ENCODE measurements at regions not wholly inside any gene's neighbourhood (a gene's known extent, or its start where the extent isn't known, plus 50 kb on each side); places are given as distances from the start of the nearest gene placed in this dataset.
A peak's percentile ranks its signal among the peaks of the same experiment; 100 is the strongest.
"Not testable (repeated sequence)": the region's sequence is repeated elsewhere in the genome, so short reads cannot be mapped to it uniquely, and the experiment has no call there.

- no peak for TF ChIP-seq CTCF (conservative IDR thresholded peaks at IDR 0.05; ENCODE audit: low read depth, low read length)
- H3K4me3 ChIP-seq (ENCODE audit: low read depth, low read length), result no peak overlapping the region
- no peak for DNase-seq (ENCODE audit: low read depth)
Observed at GRCh38 chr10:128191847-128192246, 65.6 kb upstream of the MKI67 start.

GRCh38 chr10:128201826-128202225 is 75.6 kb upstream of the MKI67 start:
- DNase-seq (ENCODE audit: low read depth); H3K4me3 ChIP-seq (ENCODE audit: low read depth, low read length): not testable (repeated sequence)

- TF ChIP-seq CTCF (conservative IDR thresholded peaks at IDR 0.05; ENCODE audit: low read depth, low read length), result no peak
- no peak for DNase-seq (ENCODE audit: low read depth)
- H3K4me3 ChIP-seq (ENCODE audit: low read depth, low read length), result no peak overlapping the region
Observed at GRCh38 chr10:128203028-128203427, 76.8 kb upstream of the MKI67 start.

GRCh38 chr10:128205591-128205990 is 79.4 kb upstream of the MKI67 start:
- not testable (repeated sequence) for DNase-seq (ENCODE audit: low read depth); H3K4me3 ChIP-seq (ENCODE audit: low read depth, low read length)

GRCh38 chr10:128206676-128207075 is 80.5 kb upstream of the MKI67 start:
- no peak for TF ChIP-seq CTCF (conservative IDR thresholded peaks at IDR 0.05; ENCODE audit: low read depth, low read length)
- no peak overlapping the region for H3K4me3 ChIP-seq (ENCODE audit: low read depth, low read length)
- no peak for DNase-seq (ENCODE audit: low read depth)

- DNase-seq (ENCODE audit: low read depth), result no peak
- TF ChIP-seq CTCF (conservative IDR thresholded peaks at IDR 0.05; ENCODE audit: low read depth, low read length), result no peak
- peak overlapping the region; percentile 74 for H3K4me3 ChIP-seq (ENCODE audit: low read depth, low read length)
Observed at GRCh38 chr10:128209862-128210214, 83.6 kb upstream of the MKI67 start.

- peak overlapping the region; percentile 74 for H3K4me3 ChIP-seq (ENCODE audit: low read depth, low read length)
- no peak for DNase-seq (ENCODE audit: low read depth)
- peak; percentile 64 for TF ChIP-seq CTCF (conservative IDR thresholded peaks at IDR 0.05; ENCODE audit: low read depth, low read length)
Observed at GRCh38 chr10:128210215-128211063, 84.2 kb upstream of the MKI67 start.

GRCh38 chr10:128211064-128211504 is 84.9 kb upstream of the MKI67 start:
- peak; percentile 1 for TF ChIP-seq CTCF (conservative IDR thresholded peaks at IDR 0.05; ENCODE audit: low read depth, low read length)
- peak overlapping the region; percentile 74 for H3K4me3 ChIP-seq (ENCODE audit: low read depth, low read length)
- no peak for DNase-seq (ENCODE audit: low read depth)
